ENCODE measurements at regions not wholly inside any gene's neighbourhood (a gene's known extent, or its start where the extent isn't known, plus 50 kb on each side); places are given as distances from the start of the nearest gene placed in this dataset.

DNA sequence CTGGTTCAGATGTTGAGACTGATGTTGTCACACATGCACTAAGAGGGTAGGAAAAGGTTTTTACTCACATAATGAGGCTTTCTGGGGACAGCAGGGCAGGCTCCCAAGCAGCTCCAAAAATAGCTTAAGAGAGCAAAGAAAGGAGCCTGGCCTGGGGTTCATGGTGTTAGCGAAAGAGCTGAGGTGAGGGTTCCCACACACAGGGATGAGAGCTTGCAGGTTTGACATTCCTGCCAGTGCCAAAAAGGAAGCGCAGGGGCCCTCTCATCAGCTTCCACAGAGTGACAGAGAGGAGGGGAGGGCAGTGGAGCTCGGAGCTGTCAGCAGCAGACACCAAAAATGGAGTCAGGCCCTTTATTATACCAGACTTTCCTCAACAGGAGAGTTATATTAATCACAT is 65.5 kb upstream of the FAM216B start:
- DNase-seq (ENCODE audit: low read depth, low spot score), result no peak
- H3K9ac ChIP-seq (ENCODE audit: low read length), result no peak overlapping the region
- no peaks in the 10 kb centered on the region for H3K36me3 ChIP-seq (ENCODE audit: control insufficient read depth in 1 of 2, insufficient read depth in 2 of 2, low read length in 2 of 2)
- no peaks in the 10 kb centered on the region for H3K27me3 ChIP-seq (ENCODE audit: insufficient read depth, low read length)
- no peaks in the 10 kb centered on the region for H3K9me2 ChIP-seq (ENCODE audit: insufficient read depth)
- no peaks in the 10 kb centered on the region for H3K79me2 ChIP-seq (ENCODE audit: insufficient read depth, low read length)
- TF ChIP-seq, protein P1, sequence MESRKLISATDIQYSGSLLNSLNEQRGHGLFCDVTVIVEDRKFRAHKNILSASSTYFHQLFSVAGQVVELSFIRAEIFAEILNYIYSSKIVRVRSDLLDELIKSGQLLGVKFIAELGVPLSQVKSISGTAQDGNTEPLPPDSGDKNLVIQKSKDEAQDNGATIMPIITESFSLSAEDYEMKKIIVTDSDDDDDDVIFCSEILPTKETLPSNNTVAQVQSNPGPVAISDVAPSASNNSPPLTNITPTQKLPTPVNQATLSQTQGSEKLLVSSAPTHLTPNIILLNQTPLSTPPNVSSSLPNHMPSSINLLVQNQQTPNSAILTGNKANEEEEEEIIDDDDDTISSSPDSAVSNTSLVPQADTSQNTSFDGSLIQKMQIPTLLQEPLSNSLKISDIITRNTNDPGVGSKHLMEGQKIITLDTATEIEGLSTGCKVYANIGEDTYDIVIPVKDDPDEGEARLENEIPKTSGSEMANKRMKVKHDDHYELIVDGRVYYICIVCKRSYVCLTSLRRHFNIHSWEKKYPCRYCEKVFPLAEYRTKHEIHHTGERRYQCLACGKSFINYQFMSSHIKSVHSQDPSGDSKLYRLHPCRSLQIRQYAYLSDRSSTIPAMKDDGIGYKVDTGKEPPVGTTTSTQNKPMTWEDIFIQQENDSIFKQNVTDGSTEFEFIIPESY (IDR thresholded peaks at IDR 0.05; ENCODE audit: extremely low read depth, insufficient replicate concordance, low read length), result no peak
- TF ChIP-seq EGR1 (IDR thresholded peaks at IDR 0.05; ENCODE audit: low read depth), result no peak
- no peak for TF ChIP-seq POLR2A (IDR thresholded peaks at IDR 0.05; ENCODE audit: borderline replicate concordance, extremely low read depth, insufficient read depth, insufficient read length)
- TF ChIP-seq RAD21 (IDR thresholded peaks at IDR 0.05; ENCODE audit: low read depth), result no peak
- no peak for TF ChIP-seq CBX3 (IDR thresholded peaks at IDR 0.05; ENCODE audit: low read depth)
- no peak for TF ChIP-seq EZH2phosphoT487 (IDR thresholded peaks at IDR 0.05; ENCODE audit: borderline replicate concordance)
- TF ChIP-seq, protein P2, sequence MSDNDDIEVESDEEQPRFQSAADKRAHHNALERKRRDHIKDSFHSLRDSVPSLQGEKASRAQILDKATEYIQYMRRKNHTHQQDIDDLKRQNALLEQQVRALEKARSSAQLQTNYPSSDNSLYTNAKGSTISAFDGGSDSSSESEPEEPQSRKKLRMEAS (IDR thresholded peaks at IDR 0.05), result no peak
- TF ChIP-seq SRF (IDR thresholded peaks at IDR 0.05; ENCODE audit: low read depth), result no peak
- no peak for TF ChIP-seq ELF1 (IDR thresholded peaks at IDR 0.05; ENCODE audit: borderline replicate concordance, low read depth)
- no peak for TF ChIP-seq ZFX (IDR thresholded peaks at IDR 0.05)
- no peak for TF ChIP-seq ZNF274 (IDR thresholded peaks at IDR 0.05; ENCODE audit: low read depth, low read length)
- TF ChIP-seq, protein P3, sequence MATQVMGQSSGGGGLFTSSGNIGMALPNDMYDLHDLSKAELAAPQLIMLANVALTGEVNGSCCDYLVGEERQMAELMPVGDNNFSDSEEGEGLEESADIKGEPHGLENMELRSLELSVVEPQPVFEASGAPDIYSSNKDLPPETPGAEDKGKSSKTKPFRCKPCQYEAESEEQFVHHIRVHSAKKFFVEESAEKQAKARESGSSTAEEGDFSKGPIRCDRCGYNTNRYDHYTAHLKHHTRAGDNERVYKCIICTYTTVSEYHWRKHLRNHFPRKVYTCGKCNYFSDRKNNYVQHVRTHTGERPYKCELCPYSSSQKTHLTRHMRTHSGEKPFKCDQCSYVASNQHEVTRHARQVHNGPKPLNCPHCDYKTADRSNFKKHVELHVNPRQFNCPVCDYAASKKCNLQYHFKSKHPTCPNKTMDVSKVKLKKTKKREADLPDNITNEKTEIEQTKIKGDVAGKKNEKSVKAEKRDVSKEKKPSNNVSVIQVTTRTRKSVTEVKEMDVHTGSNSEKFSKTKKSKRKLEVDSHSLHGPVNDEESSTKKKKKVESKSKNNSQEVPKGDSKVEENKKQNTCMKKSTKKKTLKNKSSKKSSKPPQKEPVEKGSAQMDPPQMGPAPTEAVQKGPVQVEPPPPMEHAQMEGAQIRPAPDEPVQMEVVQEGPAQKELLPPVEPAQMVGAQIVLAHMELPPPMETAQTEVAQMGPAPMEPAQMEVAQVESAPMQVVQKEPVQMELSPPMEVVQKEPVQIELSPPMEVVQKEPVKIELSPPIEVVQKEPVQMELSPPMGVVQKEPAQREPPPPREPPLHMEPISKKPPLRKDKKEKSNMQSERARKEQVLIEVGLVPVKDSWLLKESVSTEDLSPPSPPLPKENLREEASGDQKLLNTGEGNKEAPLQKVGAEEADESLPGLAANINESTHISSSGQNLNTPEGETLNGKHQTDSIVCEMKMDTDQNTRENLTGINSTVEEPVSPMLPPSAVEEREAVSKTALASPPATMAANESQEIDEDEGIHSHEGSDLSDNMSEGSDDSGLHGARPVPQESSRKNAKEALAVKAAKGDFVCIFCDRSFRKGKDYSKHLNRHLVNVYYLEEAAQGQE (IDR thresholded peaks at IDR 0.05; ENCODE audit: low read depth), result no peak
- TF ChIP-seq, protein P4, sequence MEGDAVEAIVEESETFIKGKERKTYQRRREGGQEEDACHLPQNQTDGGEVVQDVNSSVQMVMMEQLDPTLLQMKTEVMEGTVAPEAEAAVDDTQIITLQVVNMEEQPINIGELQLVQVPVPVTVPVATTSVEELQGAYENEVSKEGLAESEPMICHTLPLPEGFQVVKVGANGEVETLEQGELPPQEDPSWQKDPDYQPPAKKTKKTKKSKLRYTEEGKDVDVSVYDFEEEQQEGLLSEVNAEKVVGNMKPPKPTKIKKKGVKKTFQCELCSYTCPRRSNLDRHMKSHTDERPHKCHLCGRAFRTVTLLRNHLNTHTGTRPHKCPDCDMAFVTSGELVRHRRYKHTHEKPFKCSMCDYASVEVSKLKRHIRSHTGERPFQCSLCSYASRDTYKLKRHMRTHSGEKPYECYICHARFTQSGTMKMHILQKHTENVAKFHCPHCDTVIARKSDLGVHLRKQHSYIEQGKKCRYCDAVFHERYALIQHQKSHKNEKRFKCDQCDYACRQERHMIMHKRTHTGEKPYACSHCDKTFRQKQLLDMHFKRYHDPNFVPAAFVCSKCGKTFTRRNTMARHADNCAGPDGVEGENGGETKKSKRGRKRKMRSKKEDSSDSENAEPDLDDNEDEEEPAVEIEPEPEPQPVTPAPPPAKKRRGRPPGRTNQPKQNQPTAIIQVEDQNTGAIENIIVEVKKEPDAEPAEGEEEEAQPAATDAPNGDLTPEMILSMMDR (IDR thresholded peaks at IDR 0.05 in 2 of 3, conservative IDR thresholded peaks at IDR 0.05 in 1 of 3; ENCODE audit: borderline replicate concordance in 1 of 3, insufficient read depth in 1 of 3, low read depth in 2 of 3, low read length in 2 of 3), result no peak
- no peak for TF ChIP-seq TCF7L2 (IDR thresholded peaks at IDR 0.05; ENCODE audit: borderline replicate concordance, extremely low read depth, insufficient read depth, insufficient read length)
- TF ChIP-seq YY1 (IDR thresholded peaks at IDR 0.05; ENCODE audit: extremely low read depth, insufficient replicate concordance, low read depth, low read length), result no peak
- no peak for TF ChIP-seq SP1 (IDR thresholded peaks at IDR 0.05; ENCODE audit: low read depth)
- ChIA-PET POLR2A (no interaction called here), RAD21 (ENCODE audit: low non-redundant PET in 1 of 2, low total read pairs in 2 of 2, uncharacterized antibody in 2 of 2, unreplicated experiment in 2 of 2) (no interaction called here), CTCF (no interaction called here)
- no TSS peak for BruUV-seq (replicated peaks)
- no peak overlapping the region for H3K27ac ChIP-seq (ENCODE audit: low read depth, low read length)
- H3K4me1 ChIP-seq (ENCODE audit: control insufficient read depth in 1 of 2, insufficient read depth in 2 of 2, low read length in 2 of 2), result peaks cover 3 to 8% of the 10 kb centered on the region in 2 experiments; a peak in 2 of 4 replicates
- H2AFZ ChIP-seq (ENCODE audit: low read depth, low read length, poor library complexity, severe bottlenecking), result no peak overlapping the region
- H3K4me2 ChIP-seq (ENCODE audit: low read length), result no peak overlapping the region
- intact Hi-C loops (cut with micrococcal nuclease), result no loop called here
- H3K9me3 ChIP-seq (ENCODE audit: control insufficient read depth in 1 of 2, insufficient read depth in 1 of 2, low read depth in 1 of 2, low read length in 2 of 2), result no peaks in the 10 kb centered on the region
- no peak for ATAC-seq
- H3K4me3 ChIP-seq (replicated peaks in 1 of 2; ENCODE audit: low read depth in 1 of 2, low read length in 2 of 2), result no peak overlapping the region
- no peaks in the 10 kb centered on the region for H4K20me1 ChIP-seq (ENCODE audit: insufficient read depth)
